ENCODE measurements at regions not wholly inside any gene's neighbourhood (a gene's known extent, or its start where the extent isn't known, plus 50 kb on each side); places are given as distances from the start of the nearest gene placed in this dataset.

GRCh38 chr1:184253921-184254320, 132.9 kb upstream of the C1orf21 start:
- TF ChIP-seq MAFK (IDR thresholded peaks at IDR 0.05; ENCODE audit: low read depth, low read length) (no peak), POLR2A (IDR thresholded peaks at IDR 0.05; ENCODE audit: low read depth, low read length) (no peak), NFE2L2 (IDR thresholded peaks at IDR 0.05; ENCODE audit: low read depth, low read length) (no peak)
- TF ChIP-seq, protein P1, sequence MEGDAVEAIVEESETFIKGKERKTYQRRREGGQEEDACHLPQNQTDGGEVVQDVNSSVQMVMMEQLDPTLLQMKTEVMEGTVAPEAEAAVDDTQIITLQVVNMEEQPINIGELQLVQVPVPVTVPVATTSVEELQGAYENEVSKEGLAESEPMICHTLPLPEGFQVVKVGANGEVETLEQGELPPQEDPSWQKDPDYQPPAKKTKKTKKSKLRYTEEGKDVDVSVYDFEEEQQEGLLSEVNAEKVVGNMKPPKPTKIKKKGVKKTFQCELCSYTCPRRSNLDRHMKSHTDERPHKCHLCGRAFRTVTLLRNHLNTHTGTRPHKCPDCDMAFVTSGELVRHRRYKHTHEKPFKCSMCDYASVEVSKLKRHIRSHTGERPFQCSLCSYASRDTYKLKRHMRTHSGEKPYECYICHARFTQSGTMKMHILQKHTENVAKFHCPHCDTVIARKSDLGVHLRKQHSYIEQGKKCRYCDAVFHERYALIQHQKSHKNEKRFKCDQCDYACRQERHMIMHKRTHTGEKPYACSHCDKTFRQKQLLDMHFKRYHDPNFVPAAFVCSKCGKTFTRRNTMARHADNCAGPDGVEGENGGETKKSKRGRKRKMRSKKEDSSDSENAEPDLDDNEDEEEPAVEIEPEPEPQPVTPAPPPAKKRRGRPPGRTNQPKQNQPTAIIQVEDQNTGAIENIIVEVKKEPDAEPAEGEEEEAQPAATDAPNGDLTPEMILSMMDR (conservative IDR thresholded peaks at IDR 0.05; ENCODE audit: low read depth, low read length), result no peak
